GM21447 (cell line): ENCODE measurements at regions not wholly inside any gene's neighbourhood (a gene's known extent, or its start where the extent isn't known, plus 50 kb on each side); places are given as distances from the start of the nearest gene placed in this dataset.
"Not testable (repeated sequence)": the region's sequence is repeated elsewhere in the genome, so short reads cannot be mapped to it uniquely, and the experiment has no call there.

ENCODE experiments used
- ATAC-seq: cut with Tn5 transposase; IDR thresholded peaks from one replicate; pipeline ENCODE4 v1.9.1; 2021; ENCODE audit not compliant: unreplicated experiment

DNA sequence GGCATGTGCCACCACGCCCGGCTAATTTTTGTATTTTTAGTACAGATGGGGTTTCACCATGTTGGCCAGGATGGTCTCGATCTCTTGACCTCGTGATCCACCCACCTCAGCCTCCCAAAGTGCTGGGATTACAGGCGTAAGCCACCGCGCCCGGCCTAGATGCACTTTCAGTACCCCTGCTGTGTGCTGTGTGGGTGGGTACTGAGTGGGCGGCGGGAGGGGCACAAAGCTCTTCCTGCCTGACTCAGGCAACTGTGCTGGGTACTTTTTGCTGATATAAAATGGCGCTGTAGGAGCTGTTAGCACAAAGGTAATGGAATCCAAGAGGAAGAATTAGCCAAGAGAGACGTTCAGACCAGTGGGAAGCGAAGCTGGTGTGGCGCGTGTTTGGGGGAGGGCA is 79.6 kb upstream of the HES1 start:
- not testable (repeated sequence) for ATAC-seq

DNA sequence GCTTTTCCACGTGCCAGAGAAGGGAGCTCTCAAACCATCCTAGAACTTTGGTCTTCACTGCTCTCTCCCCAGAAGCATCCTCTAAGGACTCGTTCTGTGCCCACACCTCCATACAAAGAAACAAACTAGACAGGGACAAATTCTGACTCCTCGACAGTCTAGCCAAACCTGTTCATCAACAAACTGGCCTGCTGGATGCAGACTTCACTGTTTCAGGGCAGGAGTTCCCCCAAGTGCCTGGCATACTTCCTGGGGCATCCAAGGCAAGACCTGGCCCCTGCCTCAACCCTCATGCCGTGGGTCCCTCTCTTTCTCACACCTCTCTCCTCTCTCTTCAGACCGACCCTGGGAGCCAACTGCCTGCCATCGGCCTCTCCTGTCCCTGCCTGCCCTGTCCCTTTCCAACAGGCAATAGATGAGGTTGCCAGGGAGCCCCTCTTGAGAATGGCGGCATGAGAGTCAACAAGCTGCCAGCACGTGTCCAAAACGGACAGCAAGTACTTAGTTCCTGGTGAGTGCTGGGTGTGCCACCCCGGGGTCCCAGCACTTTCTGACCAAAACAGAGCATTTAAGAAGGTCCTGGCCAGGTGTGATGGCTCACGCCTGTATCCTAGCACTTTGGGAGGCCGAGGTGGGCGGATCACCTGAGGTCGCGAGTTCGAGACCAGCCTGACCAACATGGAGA is 79.1 kb upstream of the HES1 start:
- ATAC-seq, result no peak

DNA sequence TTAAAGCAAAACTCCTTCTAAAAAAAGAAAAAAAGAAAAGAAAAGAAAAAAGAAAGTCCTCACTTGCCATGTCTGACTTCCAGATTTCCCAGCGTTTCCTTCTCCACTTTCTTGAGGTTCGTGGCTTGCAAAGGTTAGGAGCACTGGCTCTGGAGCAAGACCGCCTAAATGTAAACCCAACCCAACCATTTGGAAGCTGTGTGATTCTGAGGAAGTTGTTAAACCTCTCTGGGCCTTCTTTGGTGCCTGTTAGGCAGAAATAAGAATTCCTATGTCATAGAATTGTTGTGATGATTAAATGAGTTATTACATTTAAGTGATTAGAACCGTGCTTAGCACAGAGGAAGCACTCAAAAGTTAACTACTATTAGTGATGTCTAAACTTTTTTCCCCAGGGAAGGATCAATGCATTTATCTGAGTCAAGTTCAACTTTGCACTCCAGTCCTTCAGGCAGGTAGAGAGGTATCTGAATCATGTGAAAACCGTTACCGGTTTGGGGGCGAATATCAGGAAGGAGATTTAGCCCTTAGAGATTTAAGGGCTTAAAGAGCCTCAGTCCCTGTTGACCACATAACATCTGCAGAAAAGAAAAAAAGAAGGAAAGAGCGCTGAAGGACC is 78.3 kb upstream of the HES1 start:
- peak; percentile 19 for ATAC-seq

DNA sequence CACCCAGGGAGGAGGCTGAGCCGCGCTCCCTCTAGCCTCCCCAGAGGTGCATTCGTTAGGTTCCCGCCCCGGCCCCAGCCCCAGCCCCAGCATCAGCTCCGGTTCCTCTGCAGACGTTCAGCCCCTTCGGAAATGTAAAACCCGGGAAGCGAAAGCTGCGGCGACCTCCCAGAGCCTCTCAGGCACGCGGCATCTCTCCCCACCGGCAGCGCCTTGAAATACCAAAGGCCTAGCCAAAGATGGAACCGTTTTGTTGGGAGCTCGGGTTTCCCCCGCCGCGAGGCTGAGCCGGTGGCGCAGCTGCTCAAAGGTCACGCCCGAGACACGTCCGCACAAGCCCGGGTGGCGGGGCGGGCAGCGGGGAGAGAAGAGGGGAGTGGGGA is 77.8 kb upstream of the HES1 start:
- ATAC-seq, result peak; percentile 69

DNA sequence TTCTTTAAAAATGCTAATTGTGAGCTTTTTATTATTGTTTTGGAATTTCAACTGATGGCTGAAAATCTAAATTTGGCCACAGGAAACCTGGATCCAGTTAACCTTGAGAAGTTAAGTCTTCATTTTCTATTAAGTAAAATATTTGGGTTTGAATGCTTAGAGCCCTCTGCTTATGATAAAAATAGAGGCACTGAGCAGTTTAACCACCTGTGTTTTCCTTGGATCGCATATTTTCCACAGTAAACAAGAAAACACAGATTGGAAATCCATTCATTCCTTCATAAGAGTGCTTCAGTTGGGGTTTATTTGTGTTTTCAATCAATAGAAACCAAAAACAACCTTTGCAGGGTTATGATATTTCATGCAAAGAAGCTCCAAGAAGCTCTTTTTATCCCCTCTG is 77.2 kb upstream of the HES1 start:
- ATAC-seq, result no peak

DNA sequence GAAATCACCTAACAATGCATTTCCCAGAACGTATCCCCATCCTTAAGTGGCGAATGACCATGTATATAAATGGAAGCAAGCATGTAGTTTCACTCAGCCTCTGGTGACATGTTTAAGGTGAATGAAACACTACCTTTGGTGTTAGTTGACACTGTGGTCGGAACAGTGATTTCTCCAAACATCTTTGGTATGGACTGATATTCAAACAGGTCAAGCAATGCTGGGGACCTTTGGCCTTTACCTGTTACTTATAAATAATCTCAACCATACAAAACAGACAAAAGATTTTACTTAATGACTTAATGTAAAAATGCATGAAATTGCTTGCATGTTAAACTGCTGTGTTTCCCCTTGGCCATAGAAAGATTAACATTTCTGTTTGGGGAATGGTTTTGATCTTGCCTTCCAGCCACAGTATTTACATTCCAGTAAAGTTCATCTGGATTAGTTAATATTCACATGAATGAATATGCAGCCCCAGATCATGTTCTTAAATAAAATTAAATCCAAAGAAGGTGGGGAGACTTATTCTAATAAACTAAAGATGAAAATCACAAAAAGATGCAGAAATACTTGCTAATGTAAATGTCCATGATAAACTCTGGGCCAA is 74.4 kb upstream of the HES1 start:
- ATAC-seq, result no peak

DNA sequence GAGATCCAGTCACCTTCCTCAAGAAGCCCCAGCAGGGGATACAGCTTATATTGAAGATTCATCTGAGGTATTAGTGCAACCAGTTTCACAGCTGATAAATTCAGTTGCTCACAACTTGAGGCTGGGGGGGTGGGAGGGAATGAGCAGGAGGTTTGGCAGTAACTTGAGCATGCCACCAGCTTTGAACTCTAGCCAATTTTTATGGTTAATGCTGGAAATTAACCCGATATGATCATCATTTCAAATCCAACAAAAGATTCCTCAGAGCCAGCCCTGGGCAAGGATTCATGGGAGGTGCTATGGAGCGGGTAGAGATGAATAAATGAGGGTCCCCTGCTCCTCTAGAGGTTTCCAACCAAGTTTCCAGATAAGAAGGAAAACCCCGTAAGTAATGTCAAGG is 73.1 kb upstream of the HES1 start:
- no peak for ATAC-seq

DNA sequence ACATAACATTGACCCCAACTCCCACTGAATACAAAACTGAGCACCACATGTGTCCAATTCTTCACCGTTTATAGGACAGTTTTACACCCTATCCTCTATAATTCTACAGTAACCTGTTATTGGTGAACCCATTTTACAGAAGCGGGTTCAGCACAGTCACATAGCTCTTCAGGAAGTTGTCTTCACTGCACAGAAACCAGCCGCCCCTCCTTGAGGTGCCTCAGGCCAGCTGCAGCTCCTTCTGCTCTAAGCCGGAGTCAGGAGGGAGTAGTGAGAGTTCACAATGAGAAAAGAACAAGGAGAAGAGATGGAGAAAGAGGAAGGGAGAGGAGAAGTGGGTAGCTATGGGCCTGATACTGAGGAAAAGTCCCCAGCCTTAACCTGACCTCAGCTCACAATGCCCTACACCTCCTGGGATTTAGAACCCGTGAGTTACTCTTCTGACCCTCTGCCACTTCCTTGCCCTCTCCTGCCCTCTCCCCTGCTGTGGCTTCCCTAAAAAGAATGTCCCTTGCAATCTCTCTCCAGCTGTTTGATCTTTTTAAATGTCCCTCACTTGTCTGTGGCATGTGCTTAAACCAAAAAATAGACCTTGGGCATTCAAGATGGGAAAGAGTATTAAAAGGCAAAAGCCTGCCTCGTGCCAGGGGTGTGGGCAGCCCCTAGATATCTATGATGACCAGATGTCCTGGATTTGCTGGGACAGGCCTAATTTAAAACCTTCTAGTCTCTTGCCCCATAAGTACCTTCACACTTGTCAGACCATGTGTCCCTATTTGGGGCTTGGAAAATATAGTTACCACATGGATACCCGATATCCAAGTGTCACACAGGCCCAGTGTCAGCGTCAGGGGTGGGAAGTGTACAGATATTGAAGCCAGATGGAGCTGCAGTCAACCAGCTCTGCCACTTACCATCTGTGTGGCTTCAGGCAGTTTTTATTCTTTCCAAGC is 71.3 kb upstream of the HES1 start:
- no peak for ATAC-seq

DNA sequence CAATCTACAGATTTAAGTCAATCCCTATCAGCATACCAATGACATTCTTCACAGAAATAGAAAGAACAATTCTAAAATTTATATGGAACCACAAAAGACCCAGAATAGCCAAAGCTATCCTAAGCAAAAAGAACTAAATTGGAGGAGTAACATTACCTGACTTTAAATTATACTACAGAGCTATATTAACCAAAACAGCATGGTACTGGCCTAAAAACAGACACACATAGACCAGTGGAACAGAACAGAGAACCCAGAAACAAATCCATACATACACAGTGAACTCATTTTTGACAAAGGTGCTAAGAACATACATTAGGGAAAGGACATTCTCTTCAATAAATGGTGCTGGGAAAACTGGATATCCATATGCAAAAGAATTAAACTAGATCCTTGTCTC is 68.6 kb upstream of the HES1 start:
- not testable (repeated sequence) for ATAC-seq

DNA sequence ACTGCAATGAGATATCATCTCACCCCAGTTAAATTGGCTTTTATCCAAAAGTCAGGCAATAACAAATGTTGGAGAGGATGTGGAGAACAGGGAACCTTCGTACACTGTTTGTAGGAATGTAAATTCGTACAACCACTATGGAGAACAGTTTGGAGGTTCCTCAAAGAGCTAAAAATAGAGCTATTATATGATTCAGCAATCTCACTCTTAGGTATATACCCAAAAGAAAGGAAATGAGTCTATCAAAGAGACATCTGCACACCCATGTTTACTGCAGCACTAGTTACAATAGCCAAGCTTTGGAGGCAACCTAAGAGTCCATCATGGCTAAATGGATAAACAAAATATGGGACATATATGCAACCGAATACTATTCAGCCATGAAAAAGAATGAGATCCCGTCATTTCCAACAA is 68.0 kb upstream of the HES1 start:
- no peak for ATAC-seq

DNA sequence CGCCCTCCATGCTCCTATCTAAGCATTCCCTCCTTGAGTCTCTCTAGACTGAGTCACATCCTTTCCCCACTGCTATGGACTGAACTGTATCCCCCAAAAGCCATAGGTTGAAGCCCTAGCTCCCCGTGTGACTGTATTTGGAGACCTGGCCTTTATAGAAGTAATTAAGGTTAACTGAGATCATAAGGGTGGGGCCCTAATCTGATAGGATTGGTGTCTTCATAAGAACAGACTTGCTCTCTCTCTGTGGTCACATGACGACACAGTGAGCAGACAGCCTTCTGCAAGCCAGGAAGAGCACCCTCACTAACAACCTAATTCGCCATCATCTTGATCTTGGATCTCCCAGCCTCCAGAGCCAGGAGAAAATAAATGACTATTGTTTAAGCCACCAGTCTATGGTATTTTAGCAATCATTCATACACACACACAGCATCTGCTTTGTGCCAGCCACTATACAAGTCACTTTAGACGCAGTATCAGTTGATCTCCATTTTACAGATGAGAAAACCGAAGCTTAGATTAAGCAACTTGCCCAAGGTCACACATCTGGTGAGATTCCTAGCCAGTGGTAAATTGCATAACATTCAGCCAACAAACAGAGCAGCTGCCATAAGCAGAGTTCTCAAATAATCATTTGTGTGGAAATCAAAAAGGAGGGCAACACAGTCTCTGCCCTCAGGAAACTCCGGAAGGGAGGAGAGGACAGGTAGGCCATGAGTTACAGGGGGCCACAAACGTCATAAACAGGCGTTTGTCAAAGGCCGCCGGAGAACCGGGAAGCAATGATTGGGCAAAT is 66.3 kb upstream of the HES1 start:
- ATAC-seq, result no peak

DNA sequence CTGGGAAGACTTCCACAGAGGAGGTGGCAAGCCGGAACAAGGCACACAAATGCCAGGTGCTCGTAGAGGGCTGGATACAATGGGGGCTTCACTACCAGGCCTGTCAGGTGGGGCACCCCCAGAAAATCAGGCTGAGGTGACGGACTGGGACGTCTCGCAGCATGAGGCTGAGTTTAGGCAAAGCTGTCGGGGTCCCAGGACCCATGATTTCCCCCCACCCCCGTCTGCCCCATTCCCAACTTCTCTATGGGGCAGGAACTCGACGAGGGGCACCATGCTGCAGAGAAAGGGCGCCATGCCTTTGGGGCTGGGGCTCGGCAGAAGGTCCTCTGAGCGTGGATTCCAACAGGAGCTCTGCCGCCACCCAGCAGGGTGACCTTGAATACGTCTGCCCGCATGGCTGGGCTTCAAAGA is 65.7 kb upstream of the HES1 start:
- ATAC-seq, result no peak

DNA sequence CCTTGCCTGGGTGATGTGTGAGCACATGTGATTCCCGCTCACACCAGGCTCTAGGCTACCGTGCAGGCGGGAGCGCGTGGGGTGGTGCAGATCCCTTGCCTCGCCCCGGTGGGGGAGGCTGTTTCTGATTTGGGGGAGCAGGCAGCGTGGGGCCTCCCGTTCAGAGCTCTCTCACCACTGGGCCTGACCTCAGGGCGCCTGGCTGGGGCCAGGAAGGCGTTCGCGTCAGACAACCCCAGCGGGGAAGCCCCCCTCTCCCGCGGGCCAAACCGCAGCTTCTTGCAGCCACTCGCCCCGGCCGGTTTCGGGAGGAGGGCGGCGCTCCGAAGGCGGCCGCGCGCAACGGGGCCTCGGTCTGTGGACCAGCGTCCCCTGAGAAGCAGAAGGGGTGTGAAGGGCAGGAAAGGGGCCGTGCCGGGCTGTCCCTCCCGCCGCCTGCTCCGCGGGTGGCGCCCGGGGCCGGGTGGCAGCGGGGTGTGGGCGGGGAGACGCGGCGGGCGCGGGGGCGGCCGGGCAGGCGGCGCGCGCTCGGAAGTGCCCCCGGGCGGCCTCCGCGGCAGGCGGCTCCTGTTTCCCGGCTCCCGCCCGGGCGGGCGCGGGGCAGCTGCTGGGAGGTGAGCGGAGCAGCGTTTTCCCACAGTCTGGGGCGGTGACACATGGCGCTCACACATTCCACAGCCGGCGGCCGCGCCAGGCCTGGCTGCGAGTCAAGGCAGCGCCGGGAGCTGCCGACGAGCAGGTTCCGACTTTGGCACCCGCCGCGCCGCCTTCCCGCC is 65.1 kb upstream of the HES1 start:
- ATAC-seq, result peak; percentile 91

DNA sequence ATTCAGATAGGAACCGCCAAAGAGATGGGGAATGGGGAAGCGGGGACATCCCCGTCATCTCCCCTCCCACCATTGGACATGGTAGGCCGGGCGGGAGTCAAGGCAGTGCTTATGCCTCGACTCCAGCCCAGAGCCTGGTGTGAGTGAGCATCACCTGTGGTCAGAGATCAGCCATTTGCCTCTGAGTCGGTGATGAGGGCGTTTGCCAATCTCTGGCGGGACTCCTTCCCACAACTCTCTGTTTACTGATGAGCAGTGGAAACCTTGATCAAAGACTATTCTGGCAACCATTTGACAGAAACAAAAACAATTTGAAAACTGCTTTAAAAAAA is 63.9 kb upstream of the HES1 start:
- no peak for ATAC-seq

DNA sequence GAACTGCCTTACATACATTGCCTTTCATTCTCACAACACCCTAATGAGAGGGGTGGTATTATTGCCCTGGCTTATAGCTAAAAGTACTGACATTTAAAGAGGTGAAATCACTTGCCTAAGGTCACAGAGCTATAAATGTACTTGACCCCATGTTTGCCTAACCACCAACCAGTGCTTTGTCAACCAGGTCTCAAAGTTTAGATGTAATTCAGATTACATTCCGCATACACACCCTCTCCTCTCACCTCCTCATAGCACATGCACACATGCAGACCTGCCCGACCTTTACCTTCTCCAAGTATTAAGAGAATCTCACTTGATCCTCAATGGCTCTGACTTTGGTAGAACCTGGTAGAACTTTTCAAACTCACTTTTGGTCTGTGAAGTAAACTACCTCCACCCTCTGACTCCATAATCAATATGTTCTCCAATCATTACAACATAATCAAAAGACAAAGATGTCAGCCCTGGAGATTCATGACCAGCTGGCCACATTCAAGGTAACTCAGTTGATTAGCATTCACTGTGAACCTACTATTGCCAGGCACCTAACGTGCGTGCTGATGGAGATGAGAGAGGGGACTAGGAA is 63.2 kb upstream of the HES1 start:
- ATAC-seq, result no peak

DNA sequence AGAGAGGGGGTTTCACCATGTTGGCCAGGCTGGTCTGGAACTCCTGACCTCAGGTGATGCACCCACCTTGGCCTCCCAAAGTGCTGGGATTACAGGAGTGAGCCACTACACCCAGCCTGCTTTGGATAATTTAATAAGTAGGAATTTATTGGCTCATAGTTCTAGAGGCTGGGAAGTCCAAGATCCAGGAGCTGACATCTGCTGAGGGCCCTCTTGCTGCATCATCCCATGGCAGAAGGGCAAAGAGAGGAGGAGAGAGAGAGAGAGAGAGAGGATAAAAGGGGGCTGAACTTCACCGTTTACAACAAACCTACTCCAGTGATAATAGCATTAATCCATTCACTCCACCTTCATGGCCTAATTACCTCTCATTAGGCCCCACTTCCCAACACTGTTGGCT is 62.0 kb upstream of the HES1 start:
- no peak for ATAC-seq

DNA sequence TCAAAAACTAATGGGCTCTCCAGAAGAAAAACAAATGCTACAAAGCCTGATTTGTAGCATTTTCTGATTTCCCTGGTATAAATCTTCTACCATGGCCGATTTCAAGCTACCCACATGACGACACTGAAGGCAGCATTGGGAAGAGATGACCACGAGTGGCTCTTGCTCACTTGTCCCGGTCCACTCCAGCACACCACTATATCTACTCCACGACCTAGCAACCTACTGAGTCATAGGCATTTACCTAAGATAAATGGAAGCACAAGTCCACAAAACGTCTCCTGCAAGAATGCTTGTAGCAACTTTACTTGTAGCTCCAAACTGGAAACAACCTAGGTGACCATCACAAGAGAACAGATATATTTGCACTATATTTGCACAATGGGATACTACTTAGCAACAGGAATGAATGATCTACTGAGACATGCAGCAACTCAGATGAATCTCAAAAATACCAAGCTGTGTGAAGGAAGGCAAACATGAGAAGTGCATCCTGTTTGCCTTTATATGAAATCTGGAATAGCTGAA is 60.8 kb upstream of the HES1 start:
- no peak for ATAC-seq

DNA sequence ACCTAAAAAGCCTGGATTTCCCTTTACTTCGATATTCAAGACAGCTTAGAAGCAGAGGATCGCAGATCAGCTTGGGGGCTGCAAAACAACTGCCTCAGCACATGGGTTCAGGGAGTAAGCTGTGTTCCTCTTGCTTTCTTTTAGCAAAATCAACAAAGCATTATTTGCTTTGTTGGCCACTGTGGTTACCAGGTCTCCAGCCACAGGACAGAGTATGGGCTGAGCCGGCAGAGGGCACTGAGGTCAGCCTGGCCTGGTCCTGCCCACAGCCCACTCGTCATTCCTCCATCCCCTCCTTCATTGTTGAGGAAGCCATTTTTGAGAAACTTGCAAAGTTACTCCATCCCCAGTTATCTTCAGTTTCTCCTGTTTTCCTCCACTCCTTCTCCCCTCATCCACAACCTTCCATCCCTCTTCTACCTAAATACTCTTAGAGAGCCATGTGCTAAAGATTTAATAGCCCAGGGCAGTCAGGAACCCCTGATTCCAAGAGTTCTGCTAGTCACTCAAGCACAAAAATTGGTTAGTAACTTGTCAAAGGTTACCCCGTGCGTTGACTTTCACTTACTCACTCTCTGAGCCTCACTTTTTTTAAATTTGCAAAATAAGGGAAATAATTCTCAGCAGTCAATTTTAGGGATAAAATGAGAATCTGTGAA is 60.0 kb upstream of the HES1 start:
- ATAC-seq, result no peak

DNA sequence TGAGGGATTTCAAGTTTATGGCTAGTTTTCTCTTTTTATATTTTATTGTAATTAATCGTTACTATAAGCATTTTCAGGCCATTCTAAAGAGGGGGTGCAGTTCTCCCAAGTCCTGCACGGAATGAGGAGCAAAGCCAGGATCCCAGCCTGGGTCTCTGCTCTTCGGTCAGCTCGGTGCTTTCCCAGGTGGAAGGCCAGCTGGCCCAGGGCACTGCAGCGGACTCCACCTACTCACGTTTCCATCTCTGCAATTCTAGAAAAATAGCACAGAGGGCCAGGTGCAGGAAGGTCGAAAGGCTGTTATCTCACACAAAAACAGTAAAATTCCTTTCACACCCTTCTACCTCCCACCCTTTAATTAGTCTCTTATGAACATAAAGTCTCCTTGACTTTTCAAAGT is 59.5 kb upstream of the HES1 start:
- ATAC-seq, result no peak
